Pancreas (tissue), 10 donors: ENCODE measurements at regions not wholly inside any gene's neighbourhood (a gene's known extent, or its start where the extent isn't known, plus 50 kb on each side); places are given as distances from the start of the nearest gene placed in this dataset.

Source experiments
- ATAC-seq, 4 donors: fragments of 200-7000 bp; cut with Tn5 transposase; one replicate each; pipeline versions ENCODE4 v1.8.0 to v1.9.1; 2020; ENCODE audit warnings: mild to moderate bottlenecking in 4 of 4, moderate library complexity in 4 of 4
- DNase-seq, 6 donors: peaks; one replicate each; pipeline ENCODE4 v3.0.0-alpha.2; 2020
- FAIRE-seq: peaks from 2 replicates; lab custom pipeline; 2012; peaks lifted over from hg19 to GRCh38; lab: Jason Lieb, UNC
- H3K27ac ChIP-seq, 4 donors: fragments of 200-600 bp; sonication (generic); 1 replicate in 3 of 4; 2 replicates in 1 of 4; pipeline versions ENCODE4 v1.5.0 to v1.8.0; 2020
- H3K27me3 ChIP-seq, 4 donors: fragments of 200-600 bp; one replicate each; pipeline ENCODE4 v1.8.0; 2021
- H3K36me3 ChIP-seq, 3 donors: fragments of 200-600 bp; sonication (generic) in 1 of 3; one replicate each; pipeline versions ENCODE4 v1.5.0 to v1.8.0; 2020 to 2021
- H3K4me1 ChIP-seq, 3 donors: fragments of 200-600 bp; one replicate each; pipeline ENCODE4 v1.8.0; 2021
- H3K4me3 ChIP-seq, 4 donors: fragments of 200-600 bp; sonication (generic) in 2 of 4; one replicate each; pipeline versions ENCODE4 v1.5.0 to v1.8.0; 2020 to 2021
- H3K9me3 ChIP-seq, 4 donors: fragments of 200-600 bp; one replicate each; pipeline ENCODE4 v1.8.0; 2021
- CTCF ChIP-seq, 4 donors: fragments of 200-600 bp; sonication (generic) in 3 of 4; IDR thresholded peaks; one replicate each; pipeline versions ENCODE4 v1.5.0 to v1.8.0; 2021; ENCODE audit warnings: antibody characterized with exemption in 4 of 4
- WGBS, 2 donors: extraction: QIAGEN DNeasy Blood & Tissue Kit; methylation state at CpG; one replicate each; pipeline ENCODE4 v1.1.7; 2013; 5-methylcytosine and 5-hydroxymethylcytosine counted together
- intact Hi-C, 3 donors: fragments of 100-400 bp; cut with DNase I; formaldehyde crosslinking; loops; one replicate each; pipeline versions ENCODE4 v1.11.1 to v1.14.2; 2022
- donor health status: healthy with polysubstance abuse.
- donor health status: DM: no; HTN: no; CAD: no; lungs with moderate emphysema.
- donor health status: DM: no; HTN: no; CAD: no.
- donor health status: control.
- donor health status: control.
- donor health status: Bipolar disorder and iron deficiency.
- donor health status: DM: yes; HTN: yes; CAD: no.
- donor health status: DM: no; HTN: no; CAD: no.
- donor health status: DM: no; HTN: no; CAD: no.
- donor health status: DM: yes; HTN: yes; CAD: no.

DNA sequence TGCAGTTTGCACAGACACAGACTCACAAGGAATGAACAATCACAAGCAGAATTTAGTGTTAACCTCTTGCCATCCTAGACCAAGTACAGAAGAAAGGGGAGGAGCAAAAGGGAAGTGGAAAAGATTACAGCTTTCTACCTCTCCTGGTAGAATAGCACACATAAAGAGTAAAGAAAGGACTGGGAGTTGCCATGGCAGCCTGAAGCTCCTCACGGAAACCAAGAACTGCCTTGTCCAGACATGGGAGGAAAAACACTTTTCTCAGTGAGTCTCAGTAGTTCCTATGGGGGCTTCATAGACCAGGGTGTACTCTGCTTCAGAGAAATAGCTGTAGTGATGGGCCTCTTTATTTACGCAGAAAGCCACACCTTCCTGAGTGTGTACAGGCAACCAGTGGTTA is 114.7 kb upstream of the GAP43 start:
- no peaks in the 10 kb centered on the region for H3K27me3 ChIP-seq
- no peaks in the 10 kb centered on the region for H3K9me3 ChIP-seq
- H3K36me3 ChIP-seq = no peaks in the 10 kb centered on the region
- TF ChIP-seq CTCF (IDR thresholded peaks at IDR 0.05) = no peak
- ATAC-seq (no peak), FAIRE-seq (no peak), DNase-seq (no peak)
- H3K27ac ChIP-seq = no peak overlapping the region
- 69 to 70% methylated on average over 2 of the region's 2 CpGs for WGBS, 2 donors
- peaks cover 0 to 3% (median under 1%) of the 10 kb centered on the region in 3 donors for H3K4me1 ChIP-seq
- H3K4me3 ChIP-seq = no peak overlapping the region
- intact Hi-C loops = no loop called here

GRCh38 chr3:115512565-115513415 is 110.5 kb upstream of the GAP43 start:
- FAIRE-seq (no peak), DNase-seq (peak; percentile 12 to 62 (median 28)), ATAC-seq (peak; percentile 75 to 82 (median 78))
- peak overlapping the region; percentile 5 to 51 (median 18) for H3K4me3 ChIP-seq
- no peak for TF ChIP-seq CTCF (IDR thresholded peaks at IDR 0.05)
- intact Hi-C loops = no loop called here
- H3K4me1 ChIP-seq = peaks cover 0 to 6% (median 3%) of the 10 kb centered on the region in 3 donors
- no peaks in the 10 kb centered on the region for H3K36me3 ChIP-seq
- WGBS, 2 donors = 0 to 1% methylated on average over 26 of the region's 26 CpGs
- no peaks in the 10 kb centered on the region for H3K9me3 ChIP-seq
- H3K27me3 ChIP-seq = no peaks in the 10 kb centered on the region
- peak overlapping the region in 1 of 4 donors; percentile 12 for H3K27ac ChIP-seq

- Histone ChIP-seq H3K9me3 (no peaks in the 10 kb centered on the region), H3K36me3 (no peaks in the 10 kb centered on the region), H3K27ac (no peak overlapping the region), H3K4me1 (peaks cover 0 to 6% (median 3%) of the 10 kb centered on the region in 3 donors), H3K27me3 (no peaks in the 10 kb centered on the region), H3K4me3 (peak overlapping the region in 2 of 4 donors; percentile 26 to 51)
- intact Hi-C loops = no loop called here
- ATAC-seq (peak; percentile 53 to 80 (median 72)), DNase-seq (peak in 2 of 6 donors; percentile 11 to 20), FAIRE-seq (no peak)
- WGBS, 2 donors = 12 to 14% methylated on average over 5 of the region's 5 CpGs
- TF ChIP-seq CTCF (IDR thresholded peaks at IDR 0.05) = no peak
Observed at GRCh38 chr3:115513416-115513800, 109.9 kb upstream of the GAP43 start.

DNA sequence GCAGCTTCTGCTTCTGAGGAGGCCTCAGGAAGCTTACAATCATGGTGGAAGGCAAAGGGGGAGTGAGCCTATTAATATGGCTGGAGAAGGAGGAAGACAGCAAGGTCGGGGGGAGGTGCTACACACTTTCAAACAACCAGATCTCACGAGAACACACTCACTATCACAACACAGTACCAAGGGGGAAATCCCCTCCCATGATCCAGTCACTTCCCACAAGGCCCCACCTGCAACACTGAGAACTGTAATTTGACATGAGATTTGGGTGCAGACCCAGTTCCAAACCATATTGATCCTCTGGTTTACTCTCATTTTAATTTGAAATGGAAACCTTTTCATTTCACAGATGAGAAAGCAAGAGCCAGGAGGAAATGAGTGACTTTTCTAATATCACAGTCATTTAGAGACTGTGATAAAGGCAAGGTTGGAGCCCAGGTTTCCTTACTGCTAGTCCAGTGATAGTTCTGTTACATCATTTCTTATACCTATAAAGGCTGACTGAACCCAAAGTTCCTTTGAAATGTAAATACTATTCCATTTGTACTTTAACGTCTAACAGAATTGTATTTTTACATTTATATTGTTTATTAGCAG is 105.8 kb upstream of the GAP43 start:
- Histone ChIP-seq H3K27me3 (no peaks in the 10 kb centered on the region), H3K4me1 (peaks cover 0 to 6% (median 0%) of the 10 kb centered on the region in 3 donors), H3K4me3 (no peak overlapping the region), H3K27ac (no peak overlapping the region), H3K36me3 (no peaks in the 10 kb centered on the region), H3K9me3 (no peaks in the 10 kb centered on the region)
- FAIRE-seq (no peak), ATAC-seq (no peak), DNase-seq (no peak)
- 60 to 73% methylated on average over 3 of the region's 3 CpGs for WGBS, 2 donors
- TF ChIP-seq CTCF (IDR thresholded peaks at IDR 0.05) = no peak
- intact Hi-C loops = no loop called here
